Fibroblast of the aortic adventitia (primary cell): ENCODE measurements at regions not wholly inside any gene's neighbourhood (a gene's known extent, or its start where the extent isn't known, plus 50 kb on each side); places are given as distances from the start of the nearest gene placed in this dataset.

Source experiments
- DNase-seq: peaks from one replicate; pipeline ENCODE4 v3.0.0-alpha.2; 2010; ENCODE audit warnings: low read depth
- H3K4me3 ChIP-seq: 2 replicates; pipeline ENCODE4 v1.5.1; 2011; ENCODE audit warnings: low read depth, mild to moderate bottlenecking, control low read depth, low read length, moderate library complexity
- TF ChIP-seq, protein P1 (sequence below): IDR thresholded peaks from 2 replicates; pipeline ENCODE4 v1.5.1; 2011; ENCODE audit warnings: mild to moderate bottlenecking, low read length, control low read depth, inconsistent platforms; ENCODE audit not compliant: insufficient read depth

DNA sequence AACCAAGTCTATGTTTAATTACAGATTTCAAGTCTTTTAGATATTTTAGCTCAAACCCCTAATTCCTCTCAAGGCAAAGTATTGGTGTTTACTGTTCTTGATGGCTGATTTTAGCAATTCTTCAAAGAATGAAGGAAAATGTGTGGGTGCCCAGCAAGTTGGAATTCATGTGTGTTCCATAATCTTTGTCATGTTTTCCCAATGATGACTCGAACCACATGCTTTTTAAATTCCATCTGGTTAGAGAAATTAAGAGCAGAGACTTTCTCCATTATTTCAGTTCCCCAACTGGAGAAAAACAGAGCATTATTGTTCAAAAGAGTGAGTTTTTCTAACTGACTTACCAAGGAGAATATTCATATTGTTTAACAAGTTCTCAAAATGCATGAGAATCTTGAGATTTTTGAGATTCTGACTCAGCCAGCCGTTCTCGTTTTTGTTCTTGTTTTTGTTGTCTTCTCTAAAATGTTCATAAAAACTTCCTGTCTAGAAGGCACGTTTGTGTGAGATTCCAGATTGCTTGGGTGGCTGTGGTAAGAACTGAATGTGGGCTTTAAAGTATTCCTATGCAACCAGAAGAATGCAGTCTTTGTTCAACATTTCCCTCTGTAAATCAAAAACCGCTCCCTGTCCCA is 404.7 kb downstream of the IRS2 start:
- no peak for DNase-seq
- TF ChIP-seq, protein P1, sequence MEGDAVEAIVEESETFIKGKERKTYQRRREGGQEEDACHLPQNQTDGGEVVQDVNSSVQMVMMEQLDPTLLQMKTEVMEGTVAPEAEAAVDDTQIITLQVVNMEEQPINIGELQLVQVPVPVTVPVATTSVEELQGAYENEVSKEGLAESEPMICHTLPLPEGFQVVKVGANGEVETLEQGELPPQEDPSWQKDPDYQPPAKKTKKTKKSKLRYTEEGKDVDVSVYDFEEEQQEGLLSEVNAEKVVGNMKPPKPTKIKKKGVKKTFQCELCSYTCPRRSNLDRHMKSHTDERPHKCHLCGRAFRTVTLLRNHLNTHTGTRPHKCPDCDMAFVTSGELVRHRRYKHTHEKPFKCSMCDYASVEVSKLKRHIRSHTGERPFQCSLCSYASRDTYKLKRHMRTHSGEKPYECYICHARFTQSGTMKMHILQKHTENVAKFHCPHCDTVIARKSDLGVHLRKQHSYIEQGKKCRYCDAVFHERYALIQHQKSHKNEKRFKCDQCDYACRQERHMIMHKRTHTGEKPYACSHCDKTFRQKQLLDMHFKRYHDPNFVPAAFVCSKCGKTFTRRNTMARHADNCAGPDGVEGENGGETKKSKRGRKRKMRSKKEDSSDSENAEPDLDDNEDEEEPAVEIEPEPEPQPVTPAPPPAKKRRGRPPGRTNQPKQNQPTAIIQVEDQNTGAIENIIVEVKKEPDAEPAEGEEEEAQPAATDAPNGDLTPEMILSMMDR = no peak
- H3K4me3 ChIP-seq = no peak overlapping the region

DNA sequence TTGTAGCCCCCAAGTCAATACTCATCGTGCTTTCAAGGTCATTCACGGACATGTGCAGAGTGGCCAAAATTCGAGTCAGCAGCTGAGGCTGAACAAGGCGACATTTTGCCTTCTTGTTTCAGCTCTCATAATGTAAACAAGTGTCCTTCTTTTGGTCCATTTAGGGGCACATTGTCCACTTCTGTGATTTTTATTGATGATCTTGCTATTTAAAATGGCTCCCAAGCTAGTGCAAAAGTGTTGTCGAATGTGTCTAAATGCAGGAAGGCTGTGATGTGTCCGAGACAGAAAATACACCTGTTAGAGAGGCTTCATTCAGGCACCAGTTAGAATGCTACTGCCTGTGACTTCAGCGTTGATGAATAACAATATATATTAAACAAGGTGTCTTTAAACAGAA is 405.9 kb downstream of the IRS2 start:
- H3K4me3 ChIP-seq = no peak overlapping the region
- no peak for DNase-seq
- TF ChIP-seq, protein P1 = no peak

- TF ChIP-seq, protein P1 = no peak
- no peak overlapping the region for H3K4me3 ChIP-seq
- no peak for DNase-seq
Measured at GRCh38 chr13:109379930-109380329, 406.5 kb downstream of the IRS2 start.

- DNase-seq = no peak
- TF ChIP-seq, protein P1 = no peak
- H3K4me3 ChIP-seq = no peak overlapping the region
Measured at GRCh38 chr13:109376936-109377335, 409.4 kb downstream of the IRS2 start.

DNA sequence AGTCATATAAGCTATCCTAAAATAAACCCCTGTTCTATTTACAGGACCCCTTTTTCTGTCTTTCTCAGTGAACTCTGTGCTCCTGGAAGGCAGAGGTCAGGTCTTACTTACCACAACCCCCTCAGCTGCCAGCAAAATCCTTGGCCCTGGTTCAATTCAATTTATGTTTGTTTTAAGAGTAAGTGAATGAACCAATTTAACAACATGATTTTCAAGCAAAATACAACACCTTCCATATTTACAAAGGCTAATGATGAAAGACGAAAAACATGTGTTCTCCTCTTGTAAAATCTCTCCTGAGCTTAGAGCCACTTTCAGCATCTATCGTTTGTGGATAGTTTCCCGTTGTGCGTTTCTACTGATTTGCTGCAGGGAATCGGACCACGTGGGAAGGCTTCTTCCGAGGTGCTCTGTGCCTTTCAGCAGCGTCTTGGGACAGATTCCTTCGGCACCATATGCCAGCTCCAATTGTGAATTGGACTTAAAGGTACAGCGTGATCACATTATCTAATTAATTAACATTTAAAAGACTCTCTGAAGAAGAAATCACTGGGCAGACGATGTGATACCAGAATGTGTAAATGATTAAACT is 411.7 kb downstream of the IRS2 start:
- H3K4me3 ChIP-seq = no peak overlapping the region
- TF ChIP-seq, protein P1 = no peak
- no peak for DNase-seq

DNA sequence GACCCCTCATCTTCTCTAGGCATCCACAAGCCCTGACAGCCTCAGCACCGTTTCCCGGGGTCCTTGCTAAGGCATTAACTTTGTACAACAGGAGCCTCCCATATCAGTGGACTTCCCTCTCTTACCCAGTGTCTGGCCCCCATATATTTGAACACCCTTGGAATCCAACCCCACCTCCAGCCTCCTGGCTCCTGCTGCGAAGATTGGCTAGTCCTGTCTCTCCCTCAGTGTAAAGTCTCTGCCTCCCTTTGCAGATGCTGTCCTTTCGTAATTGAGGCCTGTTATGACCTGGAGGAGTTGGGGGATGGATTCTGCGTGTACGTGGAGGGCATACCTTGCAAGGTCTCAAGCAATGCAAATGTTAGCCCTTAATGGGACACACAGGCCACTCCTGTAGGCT is 413.7 kb downstream of the IRS2 start:
- TF ChIP-seq, protein P1 = no peak
- no peak for DNase-seq
- H3K4me3 ChIP-seq = no peak overlapping the region

DNA sequence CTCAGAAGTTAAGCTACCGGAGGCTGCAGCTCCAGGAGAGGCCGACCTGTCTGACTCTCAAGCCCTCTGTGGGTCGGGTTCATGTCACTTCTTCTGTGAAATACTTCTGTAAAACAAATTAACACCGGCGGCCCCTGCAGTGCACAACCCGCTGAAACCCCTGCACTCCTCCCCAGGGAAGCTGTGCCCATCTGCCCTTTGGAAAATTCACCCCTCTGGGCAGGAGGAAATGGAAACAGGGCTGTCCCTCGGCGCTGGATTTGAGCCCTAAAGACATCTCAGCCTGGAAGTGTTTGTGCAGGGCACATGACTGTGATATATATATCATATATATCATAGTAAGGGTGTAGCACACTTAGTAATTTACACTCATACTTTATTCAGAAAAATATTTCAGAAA is 415.3 kb downstream of the IRS2 start:
- no peak overlapping the region for H3K4me3 ChIP-seq
- no peak for DNase-seq
- TF ChIP-seq, protein P1 = no peak
